Thoracic aorta (tissue), 2 donors: ENCODE measurements at regions not wholly inside any gene's neighbourhood (a gene's known extent, or its start where the extent isn't known, plus 50 kb on each side); places are given as distances from the start of the nearest gene placed in this dataset.

ENCODE experiments used
- ATAC-seq: fragments of 150-250 bp; one replicate; pipeline ENCODE4 v1.8.0; 2017; ENCODE audit warnings: low read depth; ENCODE audit not compliant: insufficient number of reproducible peaks, low FRiP score
- DNase-seq: peaks from one replicate; pipeline ENCODE4 v3.0.0-alpha.2; 2020; ENCODE audit warnings: low spot score
- H3K27ac ChIP-seq, 2 donors: fragments of 200-600 bp; sonication (generic); 1 replicate in 1 of 2; 2 replicates in 1 of 2; pipeline ENCODE4 v1.5.1; 2016; ENCODE audit warnings: mild to moderate bottlenecking in 2 of 2, moderate library complexity in 2 of 2
- H3K27me3 ChIP-seq: fragments of 200-600 bp; sonication (generic); replicated peaks from 2 replicates; pipeline ENCODE4 v1.6.0; 2016; ENCODE audit warnings: mild to moderate bottlenecking; ENCODE audit not compliant: insufficient read depth
- H3K36me3 ChIP-seq: fragments of 200-600 bp; sonication (generic); one replicate; pipeline ENCODE4 v1.5.1; 2016
- H3K4me1 ChIP-seq, 2 donors: fragments of 200-600 bp; sonication (generic); 1 replicate in 1 of 2; 2 replicates in 1 of 2; pipeline versions ENCODE4 v1.5.1 to v1.6.0; 2016; ENCODE audit warnings: low read depth in 2 of 2, mild to moderate bottlenecking in 1 of 2; ENCODE audit not compliant: control insufficient read depth in 1 of 2
- H3K4me3 ChIP-seq: fragments of 200-600 bp; sonication (generic); 2 replicates; pipeline ENCODE4 v1.5.1; 2016; ENCODE audit warnings: mild to moderate bottlenecking
- H3K9me3 ChIP-seq: fragments of 200-600 bp; sonication (generic); 2 replicates; pipeline ENCODE4 v1.5.1; 2016
- TF ChIP-seq, protein P1 (sequence below): fragments of 200-600 bp; sonication (generic); IDR thresholded peaks from one replicate; pipeline ENCODE4 v1.5.1; 2019; ENCODE audit warnings: antibody characterized with exemption

- no peak for ATAC-seq
- TF ChIP-seq, protein P1, sequence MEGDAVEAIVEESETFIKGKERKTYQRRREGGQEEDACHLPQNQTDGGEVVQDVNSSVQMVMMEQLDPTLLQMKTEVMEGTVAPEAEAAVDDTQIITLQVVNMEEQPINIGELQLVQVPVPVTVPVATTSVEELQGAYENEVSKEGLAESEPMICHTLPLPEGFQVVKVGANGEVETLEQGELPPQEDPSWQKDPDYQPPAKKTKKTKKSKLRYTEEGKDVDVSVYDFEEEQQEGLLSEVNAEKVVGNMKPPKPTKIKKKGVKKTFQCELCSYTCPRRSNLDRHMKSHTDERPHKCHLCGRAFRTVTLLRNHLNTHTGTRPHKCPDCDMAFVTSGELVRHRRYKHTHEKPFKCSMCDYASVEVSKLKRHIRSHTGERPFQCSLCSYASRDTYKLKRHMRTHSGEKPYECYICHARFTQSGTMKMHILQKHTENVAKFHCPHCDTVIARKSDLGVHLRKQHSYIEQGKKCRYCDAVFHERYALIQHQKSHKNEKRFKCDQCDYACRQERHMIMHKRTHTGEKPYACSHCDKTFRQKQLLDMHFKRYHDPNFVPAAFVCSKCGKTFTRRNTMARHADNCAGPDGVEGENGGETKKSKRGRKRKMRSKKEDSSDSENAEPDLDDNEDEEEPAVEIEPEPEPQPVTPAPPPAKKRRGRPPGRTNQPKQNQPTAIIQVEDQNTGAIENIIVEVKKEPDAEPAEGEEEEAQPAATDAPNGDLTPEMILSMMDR, result no peak
- Histone ChIP-seq H3K4me1 (no peaks in the 10 kb centered on the region), H3K27me3 (no peaks in the 10 kb centered on the region), H3K36me3 (no peaks in the 10 kb centered on the region), H3K9me3 (no peaks in the 10 kb centered on the region), H3K4me3 (no peak overlapping the region), H3K27ac (no peak overlapping the region)
- DNase-seq, result no peak
Measured at GRCh38 chr6:71649915-71650314, 236.4 kb upstream of the RIMS1 start.

DNA sequence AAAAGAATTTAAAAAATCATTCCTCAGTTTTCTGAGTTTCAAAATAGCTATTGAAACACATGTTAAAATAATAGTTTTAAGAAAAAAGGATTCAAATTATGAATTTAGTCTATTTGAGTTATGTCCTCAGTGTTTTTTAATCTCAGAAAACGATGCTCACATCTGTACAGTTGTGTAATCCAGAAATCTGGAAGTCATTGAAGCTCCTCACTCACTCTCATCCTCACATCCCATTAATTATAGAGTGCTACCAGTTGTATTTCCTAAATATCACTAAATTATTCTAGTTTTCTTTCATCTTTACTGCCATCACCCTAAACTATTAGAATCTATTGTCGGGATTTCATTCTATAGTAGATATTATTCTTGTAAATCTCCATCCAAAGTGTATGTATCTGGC is 234.7 kb upstream of the RIMS1 start:
- no peak overlapping the region for H3K27ac ChIP-seq
- H3K4me3 ChIP-seq, result no peak overlapping the region
- no peaks in the 10 kb centered on the region for H3K36me3 ChIP-seq
- H3K4me1 ChIP-seq, result peaks cover 0 to 5% of the 10 kb centered on the region in 2 donors
- H3K9me3 ChIP-seq, result no peaks in the 10 kb centered on the region
- TF ChIP-seq, protein P1, result no peak
- no peaks in the 10 kb centered on the region for H3K27me3 ChIP-seq
- no peak for DNase-seq
- no peak for ATAC-seq

DNA sequence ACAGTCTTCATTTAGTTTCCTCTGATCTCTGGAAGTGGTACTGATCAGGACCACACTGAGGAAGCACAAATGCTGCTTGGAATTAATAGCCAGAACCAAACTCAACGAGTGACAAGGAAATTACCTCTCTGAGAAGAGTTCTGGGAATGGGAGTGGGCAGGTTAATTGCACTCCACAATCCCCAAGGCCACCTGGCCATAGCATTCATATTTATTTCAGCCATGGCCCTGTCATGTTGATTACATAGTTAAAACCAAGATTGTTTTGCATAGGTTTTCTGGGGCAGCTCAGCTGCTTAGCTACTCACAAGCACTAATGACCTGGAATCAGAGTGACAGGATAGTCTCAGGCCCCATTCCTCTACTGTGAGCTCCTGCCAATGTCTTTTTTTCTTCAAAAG is 230.2 kb upstream of the RIMS1 start:
- DNase-seq (no peak), ATAC-seq (no peak)
- TF ChIP-seq, protein P1, result no peak
- no peaks in the 10 kb centered on the region for H3K36me3 ChIP-seq
- H3K27ac ChIP-seq, result no peak overlapping the region
- no peaks in the 10 kb centered on the region for H3K9me3 ChIP-seq
- no peak overlapping the region for H3K4me3 ChIP-seq
- peaks cover 0 to 9% of the 10 kb centered on the region in 2 donors for H3K4me1 ChIP-seq
- no peaks in the 10 kb centered on the region for H3K27me3 ChIP-seq

DNA sequence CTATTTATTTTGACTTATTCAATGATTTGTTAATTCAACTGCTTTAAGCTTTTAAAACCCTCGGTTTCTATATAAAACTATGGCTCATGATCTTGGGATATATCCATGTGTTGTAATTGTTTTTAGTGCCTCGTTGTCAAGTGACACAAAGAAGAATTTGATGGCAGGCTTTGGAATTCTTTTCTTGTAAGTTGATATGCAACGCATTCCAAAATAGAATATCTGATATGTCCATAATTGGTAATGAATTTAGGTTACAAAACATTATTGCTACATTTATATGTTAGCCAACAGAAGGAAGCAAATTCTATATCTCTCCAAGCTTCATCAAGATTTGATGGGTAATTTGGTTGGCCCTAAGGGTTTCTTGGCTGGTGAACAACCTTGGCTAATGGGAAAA is 220.4 kb upstream of the RIMS1 start:
- Histone ChIP-seq H3K9me3 (no peaks in the 10 kb centered on the region), H3K36me3 (no peaks in the 10 kb centered on the region), H3K4me3 (no peak overlapping the region), H3K27me3 (no peaks in the 10 kb centered on the region), H3K27ac (no peak overlapping the region), H3K4me1 (no peaks in the 10 kb centered on the region)
- TF ChIP-seq, protein P1, result no peak
- ATAC-seq (no peak), DNase-seq (no peak)

DNA sequence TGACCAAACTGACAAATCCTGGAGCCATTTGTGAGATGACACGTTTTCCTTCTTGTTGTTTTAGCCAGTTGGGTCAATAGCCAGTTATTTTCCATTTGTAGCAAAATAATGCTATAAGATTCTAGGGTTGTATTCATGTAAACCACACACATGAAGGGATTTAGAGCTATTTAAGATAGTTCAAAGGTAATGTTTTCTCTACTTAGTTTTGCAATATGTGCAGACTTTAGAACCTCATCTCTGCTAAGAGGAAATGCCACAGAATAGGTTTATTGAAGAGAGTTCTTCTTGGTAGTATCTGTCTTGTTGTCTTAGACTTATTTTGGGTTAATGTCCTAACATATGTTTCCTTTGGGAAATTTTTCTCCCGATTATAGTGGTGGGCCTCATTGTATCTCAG is 213.5 kb upstream of the RIMS1 start:
- Histone ChIP-seq H3K27ac (no peak overlapping the region), H3K4me3 (no peak overlapping the region), H3K27me3 (no peaks in the 10 kb centered on the region), H3K9me3 (no peaks in the 10 kb centered on the region), H3K36me3 (no peaks in the 10 kb centered on the region), H3K4me1 (no peaks in the 10 kb centered on the region)
- ATAC-seq (no peak), DNase-seq (no peak)
- TF ChIP-seq, protein P1, result no peak
